Calu3 (cell line): ENCODE measurements at regions not wholly inside any gene's neighbourhood (a gene's known extent, or its start where the extent isn't known, plus 50 kb on each side); places are given as distances from the start of the nearest gene placed in this dataset.

Source experiments
- BruUV-seq: library from RNA; stranded (reverse); fragments of 400-500 nt; replicated peaks from 2 replicates; lab custom pipeline; 2021; lab: Mats Ljungman, UMichigan
- CTCF ChIA-PET: fragments of 300-600 bp; sonication (Branson Sonifier 250); formaldehyde crosslinking; loops from one replicate; lab custom pipeline; 2022; ENCODE audit warnings: antibody characterized with exemption; lab: Charles Lee
- DNase-seq: peaks from one replicate; pipeline ENCODE4 v3.0.0; 2022
- H3K27ac Mint-ChIP-seq: one replicate; pipeline ENCODE4 v1.8.0; 2022; ENCODE audit warnings: mixed read lengths; ENCODE audit not compliant: unreplicated experiment
- H3K27me3 Mint-ChIP-seq: one replicate; pipeline ENCODE4 v1.8.0; 2022; ENCODE audit warnings: mixed read lengths; ENCODE audit not compliant: unreplicated experiment
- H3K36me3 Mint-ChIP-seq: one replicate; pipeline ENCODE4 v1.8.0; 2022; ENCODE audit warnings: mild to moderate bottlenecking, moderate library complexity, mixed read lengths; ENCODE audit not compliant: insufficient read depth, unreplicated experiment
- H3K4me1 Mint-ChIP-seq: one replicate; pipeline ENCODE4 v1.8.0; 2022; ENCODE audit warnings: mild to moderate bottlenecking, low read depth, mixed read lengths; ENCODE audit not compliant: unreplicated experiment
- H3K4me3 Mint-ChIP-seq: one replicate; pipeline ENCODE4 v1.8.0; 2022; ENCODE audit warnings: mild to moderate bottlenecking, low read depth, moderate library complexity, mixed read lengths; ENCODE audit not compliant: unreplicated experiment
- H3K9me3 Mint-ChIP-seq: one replicate; pipeline ENCODE4 v1.8.0; 2022; ENCODE audit warnings: low read depth, mixed read lengths; ENCODE audit not compliant: unreplicated experiment
- CTCF ChIP-seq: fragments of 200-600 bp; IDR thresholded peaks from one replicate; pipeline ENCODE4 v1.8.0; 2022; ENCODE audit warnings: antibody characterized with exemption; ENCODE audit not compliant: unreplicated experiment
- intact Hi-C: fragments of 100-400 bp; cut with micrococcal nuclease; formaldehyde crosslinking; loops from one replicate; pipeline ENCODE4 v1.10.0; 2022; ENCODE audit not compliant: unreplicated experiment

- no peaks in the 10 kb centered on the region for H3K36me3 Mint-ChIP-seq
- no peaks in the 10 kb centered on the region for H3K27me3 Mint-ChIP-seq
Measured at GRCh38 chr13:50460358-50460757, 383.1 kb downstream of the DLEU7 start.

GRCh38 chr13:50461189-50461588, 382.3 kb downstream of the DLEU7 start:
- no peak for DNase-seq
- TF ChIP-seq CTCF = no peak
- intact Hi-C loops = no loop called here
- no peaks in the 10 kb centered on the region for H3K4me1 Mint-ChIP-seq
- no peaks in the 10 kb centered on the region for H3K9me3 Mint-ChIP-seq
- CTCF ChIA-PET = no interaction called here
- H3K36me3 Mint-ChIP-seq = no peaks in the 10 kb centered on the region
- no peak overlapping the region for H3K4me3 Mint-ChIP-seq
- no peak overlapping the region for H3K27ac Mint-ChIP-seq
- H3K27me3 Mint-ChIP-seq = no peaks in the 10 kb centered on the region
- no TSS peak for BruUV-seq

More at GRCh38 chr13:50460358-50460757, 383.1 kb downstream of the DLEU7 start:
- Mint-ChIP-seq H3K4me3 (no peak overlapping the region), H3K4me1 (no peaks in the 10 kb centered on the region), H3K27ac (no peak overlapping the region), H3K9me3 (no peaks in the 10 kb centered on the region)
- DNase-seq = no peak
- TF ChIP-seq CTCF = no peak
- CTCF ChIA-PET = interaction anchor here (0.7 kb wide), 1 partner anchor 88 kb away, joined by 4 read pairs; no protein-coding TSS in a partner anchor
- no TSS peak for BruUV-seq
- intact Hi-C loops = no loop called here

- Mint-ChIP-seq H3K27me3 (no peaks in the 10 kb centered on the region), H3K27ac (no peak overlapping the region), H3K9me3 (no peaks in the 10 kb centered on the region), H3K4me3 (no peak overlapping the region), H3K4me1 (no peaks in the 10 kb centered on the region), H3K36me3 (no peaks in the 10 kb centered on the region)
- no TSS peak for BruUV-seq
- intact Hi-C loops = no loop called here
- CTCF ChIA-PET = no interaction called here
- no peak for TF ChIP-seq CTCF
- DNase-seq = no peak
Measured at GRCh38 chr13:50463719-50464118, 379.8 kb downstream of the DLEU7 start.

- Mint-ChIP-seq H3K4me1 (no peaks in the 10 kb centered on the region), H3K9me3 (no peaks in the 10 kb centered on the region), H3K27me3 (no peaks in the 10 kb centered on the region), H3K27ac (no peak overlapping the region), H3K36me3 (no peaks in the 10 kb centered on the region), H3K4me3 (no peak overlapping the region)
- intact Hi-C loops = no loop called here
- no TSS peak for BruUV-seq
- no peak for TF ChIP-seq CTCF
- DNase-seq = no peak
- CTCF ChIA-PET = no interaction called here
Measured at GRCh38 chr13:50464349-50465251, 378.9 kb downstream of the DLEU7 start.
